UCSD-AML1 (cell line): ENCODE measurements at regions not wholly inside any gene's neighbourhood (a gene's known extent, or its start where the extent isn't known, plus 50 kb on each side); places are given as distances from the start of the nearest gene placed in this dataset.
"Not testable (repeated sequence)": the region's sequence is repeated elsewhere in the genome, so short reads cannot be mapped to it uniquely, and the experiment has no call there.

Experiments
- DNase-seq: peaks from one replicate; lab custom pipeline; 2025; ENCODE audit not compliant: unreplicated experiment; lab: John Stamatoyannopoulos, UW

DNA sequence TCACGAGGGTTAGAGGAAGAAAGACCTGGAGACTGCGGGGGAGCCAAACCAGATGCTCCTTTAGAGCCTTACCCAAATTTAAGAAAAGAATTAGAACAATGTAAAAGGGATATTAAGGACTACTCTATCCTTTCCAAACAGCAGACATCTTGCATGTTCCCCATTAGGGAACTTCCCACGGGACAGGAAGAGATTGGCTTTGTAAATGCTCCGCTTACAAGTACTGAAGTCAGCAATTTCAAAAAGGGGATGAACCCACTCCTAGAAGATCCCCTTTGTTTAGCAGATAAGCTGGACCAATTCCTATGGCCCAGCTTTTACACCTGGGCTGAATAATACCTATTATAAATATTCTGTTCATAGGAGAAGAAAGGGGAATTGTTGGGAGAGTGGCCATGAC lies 74.2 kb downstream of the APOBEC1 start:
- DNase-seq = no peak

DNA sequence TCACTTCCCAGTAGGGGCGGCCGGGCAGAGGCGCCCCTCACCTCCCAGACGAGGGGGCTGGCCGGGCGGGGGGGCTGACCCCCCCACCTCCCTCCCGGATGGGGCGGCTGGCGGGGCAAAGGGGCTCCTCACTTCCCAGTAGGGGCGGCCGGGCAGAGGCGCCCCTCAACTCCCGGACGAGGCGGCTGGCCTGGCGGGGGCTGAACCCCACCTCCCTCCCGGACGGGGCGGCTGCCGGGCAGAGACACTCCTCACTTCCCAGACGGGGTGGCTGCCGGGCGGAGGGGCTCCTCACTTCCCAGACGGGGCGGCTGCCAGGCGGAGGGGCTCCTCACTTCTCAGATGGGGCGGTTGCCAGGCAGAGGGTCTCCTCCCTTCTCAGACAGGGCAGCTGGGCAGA lies 75.6 kb downstream of the APOBEC1 start:
- not testable (repeated sequence) for DNase-seq

DNA sequence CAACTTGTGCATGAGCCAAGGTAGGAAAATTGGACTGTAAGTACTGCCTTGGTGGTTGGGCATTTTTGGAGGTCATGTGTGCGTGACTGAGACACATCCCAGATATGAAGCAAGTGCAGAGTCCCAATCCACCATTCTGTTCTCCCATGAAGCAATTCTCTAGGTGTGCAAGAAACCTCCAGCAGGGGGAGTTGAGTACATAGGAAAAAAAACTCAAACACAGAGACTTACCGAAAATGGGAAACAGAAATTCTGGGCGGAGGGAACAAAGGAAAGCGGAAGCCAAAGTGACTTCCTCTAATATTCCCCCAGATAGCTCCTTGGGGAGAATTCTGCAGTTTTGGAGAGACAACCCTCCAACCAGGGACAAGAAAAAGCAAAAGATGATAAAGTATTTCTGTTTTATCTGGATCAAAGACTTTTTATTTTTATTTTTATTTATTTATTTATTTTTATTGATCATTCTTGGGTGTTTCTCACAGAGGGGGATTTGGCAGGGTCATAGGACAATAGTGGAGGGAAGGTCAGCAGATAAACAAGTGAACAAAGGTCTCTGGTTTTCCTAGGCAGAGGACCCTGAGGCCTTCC lies 76.9 kb downstream of the APOBEC1 start:
- DNase-seq = peak; percentile 34

DNA sequence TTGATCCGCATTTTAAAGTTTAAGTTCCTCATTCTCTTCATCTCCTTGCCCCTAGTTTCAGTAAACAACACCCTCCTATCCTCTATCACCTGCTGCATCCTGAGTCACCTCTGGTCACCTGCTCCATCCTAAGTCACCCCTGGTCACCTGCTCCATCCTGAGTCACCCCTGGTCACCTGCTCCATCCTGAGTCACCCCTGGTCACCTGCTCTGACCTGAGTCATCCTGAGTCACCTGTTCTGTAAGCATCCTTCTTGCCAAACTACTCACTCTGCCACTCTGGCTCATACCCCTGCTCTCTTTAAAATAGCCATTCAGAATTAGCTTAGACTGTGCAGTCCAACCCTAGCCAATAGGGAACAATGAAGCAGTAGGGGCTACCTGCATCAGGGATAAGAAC lies 80.6 kb upstream of the CD163 start:
- not testable (repeated sequence) for DNase-seq

DNA sequence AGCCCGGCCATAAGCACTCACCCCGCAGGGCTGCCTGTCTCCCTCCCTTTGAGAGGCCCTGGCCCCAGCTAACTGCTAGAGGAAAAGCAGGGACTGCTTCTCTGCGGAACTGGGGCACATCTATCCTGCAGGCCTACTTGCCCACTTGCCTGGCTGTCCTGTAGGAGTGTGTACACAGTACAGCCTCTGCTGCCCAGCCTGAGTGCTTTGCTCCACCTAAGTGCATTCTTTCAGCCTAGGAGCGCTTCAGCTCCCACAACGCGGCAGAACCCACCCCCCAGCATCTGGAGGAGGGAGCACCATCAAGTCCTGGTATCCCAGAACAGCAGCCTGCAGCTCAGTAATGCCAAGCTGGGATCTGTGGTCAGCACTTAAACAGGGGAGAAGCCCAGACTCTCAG lies 79.9 kb upstream of the CD163 start:
- DNase-seq = no peak

DNA sequence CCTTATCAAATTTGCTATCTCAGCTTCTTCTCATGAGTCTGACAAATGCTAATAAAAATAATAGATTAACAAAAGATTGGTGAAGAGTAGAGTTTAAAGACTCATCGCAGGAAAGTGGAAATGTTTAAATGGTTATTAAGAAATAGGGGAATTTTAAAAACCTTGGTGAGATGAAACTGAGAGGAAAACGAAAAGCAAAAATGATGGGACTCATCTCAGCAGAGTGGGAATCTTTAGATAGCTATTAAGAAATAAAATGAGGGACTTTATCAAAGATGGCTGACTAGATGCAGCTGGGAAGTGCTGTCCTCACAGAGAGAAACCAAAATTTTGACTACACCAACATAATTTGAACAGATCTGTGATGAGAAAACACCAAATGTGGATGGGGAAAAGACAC lies 79.2 kb upstream of the CD163 start:
- no peak for DNase-seq

DNA sequence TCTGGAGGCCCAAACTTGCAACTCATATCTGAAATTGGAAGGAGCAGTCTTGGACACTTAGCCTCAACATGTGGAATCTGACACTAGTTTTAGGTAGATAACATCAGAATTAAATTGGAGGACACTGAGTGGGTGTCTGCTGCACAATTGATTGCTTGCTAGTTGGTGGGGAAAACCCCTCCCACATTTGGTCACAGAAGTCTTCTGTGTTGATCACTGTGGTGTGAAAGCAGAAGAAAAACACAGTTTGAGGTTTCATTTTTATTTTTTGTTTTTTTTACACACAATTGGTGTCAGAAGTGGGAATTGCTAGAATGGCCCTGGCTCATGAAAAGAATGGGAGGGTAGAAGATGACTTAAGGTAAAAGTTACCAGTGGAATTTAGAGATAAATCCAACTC lies 78.0 kb upstream of the CD163 start:
- DNase-seq = no peak

DNA sequence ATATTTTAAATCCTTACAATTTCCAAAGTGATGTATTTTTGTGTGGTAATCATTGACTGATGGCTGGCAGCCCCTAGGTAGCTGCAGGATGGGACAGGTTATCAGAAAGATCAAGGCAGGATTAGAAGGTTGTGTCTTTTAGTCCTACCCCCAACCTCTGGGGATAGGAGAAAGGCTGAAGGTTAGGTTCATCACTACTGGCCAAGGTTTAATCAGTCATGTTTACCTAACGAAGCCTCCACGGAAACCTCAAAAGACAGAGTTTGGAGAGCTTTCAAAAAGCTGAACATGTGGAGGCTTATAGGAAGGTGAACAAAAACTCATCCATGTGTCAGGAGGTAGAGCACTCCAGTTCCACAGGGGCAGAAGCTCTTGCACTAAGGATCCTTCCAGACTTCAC lies 77.5 kb upstream of the CD163 start:
- DNase-seq = no peak

DNA sequence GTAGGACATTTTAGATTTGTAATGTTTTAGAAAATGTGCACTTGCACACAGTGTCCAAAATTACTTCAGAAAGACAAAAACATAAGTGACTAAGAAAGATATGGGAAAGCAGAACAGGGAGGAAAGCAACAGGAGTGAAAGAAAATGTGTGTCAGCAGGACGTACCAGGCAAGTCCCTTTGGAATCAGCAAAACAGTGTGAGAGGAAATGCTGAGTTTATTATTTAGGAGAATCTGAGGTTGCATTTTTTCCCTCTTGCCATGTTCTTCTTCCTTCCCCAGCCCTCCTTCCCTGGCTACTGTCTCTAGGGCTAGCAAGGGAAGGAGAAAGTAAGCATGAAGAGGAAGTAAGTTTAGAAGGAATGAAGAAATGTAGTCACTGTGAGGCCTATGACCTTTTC lies 67.7 kb upstream of the CD163 start:
- DNase-seq = no peak

DNA sequence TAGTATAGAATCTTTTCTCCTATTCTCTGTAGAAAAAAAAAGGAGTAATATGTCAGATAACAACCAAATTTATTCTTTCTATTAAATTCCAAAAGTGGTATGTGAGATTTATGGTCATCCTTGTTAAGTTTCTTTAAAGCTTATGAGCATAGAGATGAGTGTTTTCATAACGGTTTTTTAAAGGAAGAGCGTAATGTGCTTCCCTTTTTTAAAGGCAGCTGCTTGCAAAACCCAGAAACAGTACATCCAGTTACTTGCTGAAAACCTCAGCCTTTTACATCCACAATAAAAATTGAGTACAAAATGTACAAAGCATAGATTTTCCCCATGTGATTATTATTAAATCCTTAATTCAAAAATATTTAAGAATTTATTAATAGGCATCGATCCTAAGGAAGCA lies 53.6 kb upstream of the CD163 start:
- no peak for DNase-seq

DNA sequence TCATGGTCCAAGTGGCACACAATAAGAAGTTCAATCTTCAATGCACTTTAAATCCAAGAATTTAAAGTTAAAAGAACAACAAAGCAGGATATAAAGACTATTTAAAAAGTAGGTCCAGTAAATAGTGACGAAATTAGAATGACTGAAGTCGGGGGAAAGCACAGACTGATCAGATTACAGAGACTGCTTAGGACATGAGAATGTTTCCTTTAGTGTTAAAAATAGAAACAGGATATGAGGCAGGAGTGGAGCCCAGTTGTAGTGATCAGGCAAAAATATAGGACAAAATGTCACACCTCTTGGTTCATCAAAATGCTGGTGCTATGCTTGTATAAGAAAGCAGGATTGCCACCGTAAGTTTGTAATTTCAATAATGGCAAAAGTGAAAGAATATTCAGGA lies 52.2 kb upstream of the CD163 start:
- no peak for DNase-seq

DNA sequence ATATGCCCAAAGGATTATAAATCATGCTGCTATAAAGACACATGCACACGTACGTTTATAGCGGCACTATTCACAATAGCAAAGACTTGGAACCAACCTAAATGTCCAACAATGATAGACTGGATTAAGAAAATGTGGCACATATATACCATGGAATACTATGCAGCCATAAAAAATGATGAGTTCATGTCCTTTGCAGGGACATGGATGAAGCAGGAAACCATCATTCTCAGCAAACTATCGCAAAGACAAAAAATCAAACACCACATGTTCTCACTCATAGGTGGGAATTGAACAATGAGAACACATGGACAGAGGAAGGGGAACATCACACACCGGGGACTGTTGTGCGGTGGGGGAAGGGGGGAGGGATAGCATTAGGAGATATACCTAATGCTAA lies 51.3 kb upstream of the CD163 start:
- DNase-seq = not testable (repeated sequence)
